HG02623 (cell line): ENCODE measurements at regions not wholly inside any gene's neighbourhood (a gene's known extent, or its start where the extent isn't known, plus 50 kb on each side); places are given as distances from the start of the nearest gene placed in this dataset.

Source experiments
- ATAC-seq: cut with Tn5 transposase; IDR thresholded peaks from one replicate; pipeline ENCODE4 v1.9.1; 2021; ENCODE audit warnings: moderate library complexity; ENCODE audit not compliant: unreplicated experiment

- no peak for ATAC-seq
These were observed 336.6 kb upstream of the THRB start for GRCh38 chr3:24831221-24831620.

GRCh38 chr3:24832891-24833290, 338.2 kb upstream of the THRB start:
- no peak for ATAC-seq

GRCh38 chr3:24834442-24834841, 339.8 kb upstream of the THRB start:
- ATAC-seq, result no peak

DNA sequence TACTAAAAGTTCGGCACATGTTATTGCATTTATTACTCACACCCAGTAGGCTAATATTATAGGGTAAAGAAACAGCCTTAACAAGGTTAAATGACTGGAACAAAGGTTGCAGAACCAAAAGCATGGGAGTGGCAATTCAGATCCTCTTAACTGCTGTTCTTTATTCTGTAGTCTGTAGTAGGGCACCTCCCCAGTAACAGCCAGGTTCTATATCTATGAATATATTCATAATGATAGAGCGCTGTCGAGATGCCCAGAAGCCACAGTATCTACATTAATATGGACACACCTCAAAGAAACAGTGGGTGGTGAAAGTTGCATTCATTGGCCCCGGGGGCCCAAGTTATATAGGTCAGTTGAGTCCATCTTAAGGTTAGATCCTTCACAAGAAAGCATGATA, 340.9 kb upstream of the THRB start:
- no peak for ATAC-seq

DNA sequence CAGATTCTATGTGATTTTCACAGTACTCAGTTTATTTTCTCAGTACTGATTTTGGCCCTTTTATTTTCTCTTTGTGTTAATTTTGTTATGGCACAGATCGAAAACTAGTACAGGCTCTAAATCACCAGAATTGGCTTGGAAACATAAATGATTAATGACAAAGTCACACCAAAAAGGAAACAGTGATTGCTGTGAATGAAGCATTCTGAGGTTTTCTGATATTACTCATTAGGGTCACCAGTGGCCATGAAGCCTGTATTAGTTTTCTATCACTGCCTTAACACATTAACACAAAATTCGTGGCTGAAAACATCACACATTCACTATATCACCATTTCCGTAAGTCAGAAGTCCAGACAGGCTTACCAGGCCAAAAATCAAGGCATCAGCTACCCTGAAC, 343.0 kb upstream of the THRB start:
- no peak for ATAC-seq

- ATAC-seq, result no peak
These were observed 343.9 kb upstream of the THRB start for GRCh38 chr3:24838533-24838932.

DNA sequence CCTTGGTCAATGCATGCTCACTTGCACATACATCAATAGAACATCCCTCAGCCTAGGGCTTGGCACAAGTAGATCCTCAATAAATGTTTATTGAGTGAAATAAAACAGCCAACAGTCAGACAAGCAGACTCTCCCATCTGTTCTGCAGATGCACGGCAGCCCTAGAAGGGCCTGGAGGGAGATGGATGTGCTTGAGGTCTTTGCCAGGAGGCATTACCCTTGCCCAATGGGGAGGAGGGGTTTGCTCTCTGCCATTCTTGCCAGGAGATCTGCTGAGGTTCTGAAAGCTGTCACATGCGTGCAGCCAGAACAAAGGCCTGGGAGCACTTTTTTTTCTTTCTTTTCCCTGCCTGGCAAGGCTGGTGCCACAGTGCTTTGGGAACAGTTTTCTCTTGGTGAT, 349.3 kb upstream of the THRB start:
- no peak for ATAC-seq

- no peak for ATAC-seq
These were observed 351.0 kb upstream of the THRB start for GRCh38 chr3:24845524-24846155.

- no peak for ATAC-seq
These were observed 351.7 kb upstream of the THRB start for GRCh38 chr3:24846286-24846860.

GRCh38 chr3:24850245-24850644, 355.6 kb upstream of the THRB start:
- ATAC-seq, result no peak

DNA sequence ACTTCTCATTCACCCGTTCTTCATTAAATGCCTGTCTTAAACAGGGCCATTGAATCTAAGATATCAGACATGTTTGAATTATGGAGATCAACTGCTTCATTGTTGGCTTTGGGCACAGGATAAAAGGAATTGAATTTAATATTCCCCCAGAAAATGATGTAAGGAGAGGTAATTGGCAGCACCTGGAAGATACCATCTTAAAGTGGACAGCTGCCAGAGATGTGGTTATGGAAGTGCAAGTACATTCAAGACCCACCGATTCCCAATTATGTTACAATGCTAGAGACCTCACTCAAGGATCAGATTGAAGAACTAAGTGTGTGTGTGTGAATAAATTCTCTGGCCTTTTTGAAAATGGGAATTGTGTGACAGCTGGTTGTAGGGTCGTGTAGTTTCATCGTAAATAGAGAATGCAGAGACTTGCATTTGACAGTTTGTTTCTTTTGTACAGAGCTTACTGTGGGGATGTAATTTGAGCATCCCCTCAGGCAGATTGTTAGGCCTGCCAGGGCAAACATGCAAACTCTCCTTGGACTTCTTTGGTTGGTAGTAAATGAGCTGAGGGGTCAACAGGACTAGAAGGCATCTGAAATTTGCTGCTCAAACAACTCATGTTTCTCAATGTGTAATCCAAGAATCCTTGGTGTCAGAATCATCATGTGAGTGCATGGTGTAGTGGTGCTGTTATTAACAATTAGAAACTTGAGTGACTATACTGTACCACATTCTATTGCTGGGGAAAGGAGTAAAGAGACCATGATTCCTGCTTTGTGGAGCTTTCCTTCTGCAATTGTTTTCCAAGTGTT, 359.2 kb upstream of the THRB start:
- no peak for ATAC-seq

DNA sequence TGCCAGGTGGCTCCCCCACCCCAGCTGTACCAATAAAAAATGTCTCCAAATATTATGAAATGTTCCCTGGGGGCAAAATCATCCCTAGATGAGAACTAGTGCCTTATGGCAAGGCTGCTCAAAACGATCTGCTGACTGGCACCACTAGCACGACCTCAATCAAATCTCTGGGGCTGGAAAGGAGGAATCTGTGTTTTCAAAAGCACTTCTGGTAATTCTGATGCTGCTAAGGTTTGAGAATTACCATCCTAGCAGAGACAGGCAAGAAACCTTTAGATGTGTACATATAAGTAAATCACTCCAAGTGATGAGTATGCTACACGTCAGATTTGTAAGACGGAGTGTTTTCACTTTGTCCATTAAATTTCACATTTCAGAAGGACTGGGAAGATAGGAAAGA, 360.1 kb upstream of the THRB start:
- no peak for ATAC-seq

DNA sequence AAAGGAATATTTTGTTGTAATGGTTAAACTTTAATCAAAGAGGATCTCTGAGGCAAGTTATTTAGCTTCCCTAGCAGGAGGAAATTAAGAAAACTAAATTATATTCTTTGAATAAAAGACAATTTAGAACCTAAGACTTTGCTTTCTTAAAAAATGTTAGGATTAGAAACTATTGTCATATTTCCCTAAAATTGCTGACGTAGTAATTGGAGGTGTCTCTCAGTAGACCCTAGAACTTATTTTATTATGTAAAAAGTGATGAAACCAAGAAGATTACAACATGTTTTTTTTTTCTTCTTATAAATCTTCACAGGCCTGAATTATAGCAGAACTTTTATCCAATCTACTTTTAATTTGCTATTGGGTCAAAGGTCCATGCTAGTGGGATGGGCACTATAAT, 363.3 kb upstream of the THRB start:
- no peak for ATAC-seq

- no peak for ATAC-seq
These were observed 368.6 kb upstream of the THRB start for GRCh38 chr3:24863215-24863614.

DNA sequence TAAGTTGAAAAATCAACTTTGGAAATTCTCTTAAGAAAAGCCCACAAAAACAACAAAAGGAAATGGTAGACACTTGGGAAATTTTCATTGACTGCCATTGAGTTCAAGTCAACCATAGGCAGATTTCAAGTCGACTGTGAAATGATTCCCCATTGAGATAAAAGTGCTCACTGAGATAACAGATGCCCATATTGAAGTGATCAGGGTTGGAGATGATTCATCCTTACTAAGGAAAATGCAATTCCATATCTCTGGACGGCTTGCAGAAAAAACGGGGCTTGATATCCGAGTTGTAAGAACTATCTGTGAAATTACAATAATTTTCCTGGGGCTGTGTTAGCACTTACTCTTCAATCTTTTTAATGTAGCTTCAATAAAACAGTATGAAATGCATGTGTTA, 373.1 kb upstream of the THRB start:
- no peak for ATAC-seq

- ATAC-seq, result no peak
These were observed 386.6 kb upstream of the THRB start for GRCh38 chr3:24881239-24881638.

- no peak for ATAC-seq
These were observed 391.9 kb upstream of the THRB start for GRCh38 chr3:24886501-24886900.

DNA sequence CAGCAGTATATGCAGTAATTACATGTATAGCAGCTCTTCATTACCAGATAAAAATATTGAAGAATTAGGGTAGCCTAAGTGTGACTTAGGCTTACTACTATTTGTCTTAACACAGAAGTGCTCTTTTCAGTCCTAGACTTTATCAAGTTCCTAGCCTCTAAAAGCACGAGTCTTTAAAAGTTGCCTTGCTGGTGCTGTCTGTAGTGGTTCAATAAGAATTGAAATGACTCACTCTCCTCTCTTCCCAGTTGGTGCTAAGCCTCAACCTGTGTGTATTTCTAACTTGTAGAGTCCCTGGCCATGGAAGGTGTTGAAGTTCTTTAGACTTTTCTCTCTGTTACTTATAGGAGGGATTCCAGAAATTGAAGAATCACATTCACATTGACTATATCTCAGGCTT, 395.4 kb upstream of the THRB start:
- no peak for ATAC-seq

- ATAC-seq, result no peak
These were observed 404.7 kb upstream of the THRB start for GRCh38 chr3:24899373-24899772.

GRCh38 chr3:24899901-24900603, 405.4 kb upstream of the THRB start:
- ATAC-seq, result no peak

DNA sequence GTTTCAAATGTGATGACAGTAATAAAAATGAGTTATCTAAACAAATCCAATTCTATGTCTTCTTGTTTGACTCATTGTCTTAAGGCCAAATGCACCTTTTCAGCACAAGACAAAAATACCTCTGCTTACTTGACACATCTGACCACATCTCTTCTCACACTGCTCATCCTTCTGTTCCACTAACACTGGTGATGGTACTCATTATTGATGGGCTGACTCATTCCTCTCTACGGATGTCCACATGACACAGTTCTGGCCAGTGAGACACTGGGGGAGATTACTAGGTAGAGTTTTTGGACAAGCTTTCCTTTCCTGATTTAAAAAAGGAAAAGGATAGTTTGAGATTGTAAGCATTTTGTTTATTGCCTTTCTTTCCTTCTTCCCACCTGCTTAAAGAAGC, 410.6 kb upstream of the THRB start:
- no peak for ATAC-seq

GRCh38 chr3:24907106-24907505, 412.5 kb upstream of the THRB start:
- no peak for ATAC-seq
